Astrocyte (in vitro differentiated cells and primary cell): ENCODE measurements at regions not wholly inside any gene's neighbourhood (a gene's known extent, or its start where the extent isn't known, plus 50 kb on each side); places are given as distances from the start of the nearest gene placed in this dataset.

ENCODE experiments used
- DNase-seq: peaks from one replicate; pipeline ENCODE4 v3.0.0-alpha.2; 2010; ENCODE audit warnings: low read depth
- FAIRE-seq: peaks from 2 replicates; lab custom pipeline; 2011; peaks lifted over from hg19 to GRCh38; lab: Jason Lieb, UNC
- H2AFZ ChIP-seq: 2 replicates; pipeline ENCODE4 v1.6.0; 2012; ENCODE audit warnings: low read depth, low read length, inconsistent platforms
- H3K27ac ChIP-seq: 2 replicates; pipeline ENCODE4 v1.5.1; 2011; ENCODE audit warnings: low read depth, low read length, inconsistent platforms
- H3K27me3 ChIP-seq: 2 replicates; pipeline ENCODE4 v1.6.0; 2011; ENCODE audit warnings: low read length, inconsistent platforms; ENCODE audit not compliant: insufficient read depth
- H3K36me3 ChIP-seq: 2 replicates; pipeline ENCODE4 v1.5.1; 2011; ENCODE audit warnings: low read length, inconsistent platforms; ENCODE audit not compliant: insufficient read depth
- H3K4me1 ChIP-seq: 2 replicates; pipeline ENCODE4 v1.5.1; 2011; ENCODE audit warnings: low read length, inconsistent platforms; ENCODE audit not compliant: insufficient read depth
- H3K4me2 ChIP-seq: 2 replicates; pipeline ENCODE4 v1.6.0; 2012; ENCODE audit warnings: low read length, inconsistent platforms
- H3K4me3 ChIP-seq: 2 replicates; pipeline ENCODE4 v1.5.1; 2011; ENCODE audit warnings: low read depth, mild to moderate bottlenecking, low read length, inconsistent platforms; ENCODE audit not compliant: insufficient read depth
- H3K79me2 ChIP-seq: 2 replicates; pipeline ENCODE4 v1.6.0; 2012; ENCODE audit warnings: mild to moderate bottlenecking, low read length, inconsistent platforms; ENCODE audit not compliant: insufficient read depth
- H3K9ac ChIP-seq: 2 replicates; pipeline ENCODE4 v1.6.0; 2012; ENCODE audit warnings: mild to moderate bottlenecking, low read length, inconsistent platforms
- H3K9me3 ChIP-seq: 2 replicates; pipeline ENCODE4 v1.5.1; 2012; ENCODE audit warnings: low read depth, mild to moderate bottlenecking, low read length, inconsistent platforms; ENCODE audit not compliant: insufficient read depth
- H4K20me1 ChIP-seq: 2 replicates; pipeline ENCODE4 v1.6.0; 2012; ENCODE audit warnings: low read length, inconsistent platforms; ENCODE audit not compliant: insufficient read depth
- H3K27ac Mint-ChIP-seq: one replicate; pipeline ENCODE4 v1.8.0; 2021; ENCODE audit warnings: mild to moderate bottlenecking, mixed read lengths; ENCODE audit not compliant: unreplicated experiment
- H3K27me3 Mint-ChIP-seq: one replicate; pipeline ENCODE4 v1.8.0; 2021; ENCODE audit warnings: low read depth, mixed read lengths; ENCODE audit not compliant: unreplicated experiment
- H3K36me3 Mint-ChIP-seq: one replicate; pipeline ENCODE4 v1.8.0; 2021; ENCODE audit warnings: low read depth, mixed read lengths; ENCODE audit not compliant: unreplicated experiment
- H3K4me1 Mint-ChIP-seq: one replicate; pipeline ENCODE4 v1.8.0; 2021; ENCODE audit warnings: low read depth, mixed read lengths; ENCODE audit not compliant: unreplicated experiment
- H3K4me3 Mint-ChIP-seq: one replicate; pipeline ENCODE4 v1.8.0; 2021; ENCODE audit warnings: mild to moderate bottlenecking, moderate library complexity, mixed read lengths; ENCODE audit not compliant: unreplicated experiment
- H3K9me3 Mint-ChIP-seq: one replicate; pipeline ENCODE4 v1.8.0; 2021; ENCODE audit warnings: mild to moderate bottlenecking, mixed read lengths; ENCODE audit not compliant: unreplicated experiment
- CTCF ChIP-seq: IDR thresholded peaks from 2 replicates; pipeline ENCODE4 v1.5.1; 2011; ENCODE audit warnings: low read depth, mild to moderate bottlenecking, inconsistent platforms, low read length, moderate library complexity; ENCODE audit not compliant: insufficient read depth
- EZH2 ChIP-seq: IDR thresholded peaks from 2 replicates; pipeline ENCODE4 v1.6.1; 2012; ENCODE audit warnings: mild to moderate bottlenecking, low read length, inconsistent platforms; ENCODE audit not compliant: insufficient read depth

DNA sequence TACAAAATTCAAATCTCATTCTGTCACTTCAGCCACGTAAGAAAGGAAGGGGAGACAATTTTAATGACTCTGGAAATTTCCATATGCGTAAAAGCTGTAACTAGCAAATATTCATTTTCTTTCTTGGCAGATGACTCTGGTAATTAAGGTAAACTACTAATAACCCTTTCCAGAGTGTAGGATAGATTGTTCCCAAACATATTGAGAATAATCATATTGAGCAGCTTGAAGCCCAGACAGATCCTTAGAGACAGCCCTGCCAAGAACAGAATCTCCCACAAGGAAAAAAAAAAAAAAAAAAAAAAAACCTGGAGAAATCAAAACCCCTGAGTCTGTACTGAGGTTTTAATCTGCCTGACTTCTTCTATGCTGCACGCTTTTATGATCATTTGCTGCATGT is 163.6 kb upstream of the TMPO start:
- peak overlapping the region; percentile 91 for H3K27ac ChIP-seq
- H3K9ac ChIP-seq = peak overlapping the region; percentile 32

GRCh38 chr12:98352218-98352811 is 163.1 kb upstream of the TMPO start:
- no peak for TF ChIP-seq EZH2
- no peak for TF ChIP-seq CTCF
- H3K4me2 ChIP-seq = peak overlapping the region; percentile 78
- Mint-ChIP-seq H3K27me3 (no peaks in the 10 kb centered on the region), H3K9me3 (no peaks in the 10 kb centered on the region), H3K36me3 (no peaks in the 10 kb centered on the region), H3K27ac (peak overlapping the region; percentile 100), H3K4me3 (peak overlapping the region; percentile 21), H3K4me1 (peaks cover 37% of the 10 kb centered on the region)
- FAIRE-seq (peak; percentile 90), DNase-seq (peak; percentile 98)
- no peaks in the 10 kb centered on the region for H3K36me3 ChIP-seq
- no peaks in the 10 kb centered on the region for H3K27me3 ChIP-seq
- peak overlapping the region; percentile 91 for H3K27ac ChIP-seq
- peak overlapping the region; percentile 62 for H3K9ac ChIP-seq
- H3K4me3 ChIP-seq = peak overlapping the region; percentile 8
- no peaks in the 10 kb centered on the region for H3K79me2 ChIP-seq
- no peaks in the 10 kb centered on the region for H4K20me1 ChIP-seq
- H3K4me1 ChIP-seq = peaks cover 34% of the 10 kb centered on the region
- no peak overlapping the region for H2AFZ ChIP-seq
- H3K9me3 ChIP-seq = no peaks in the 10 kb centered on the region

More for the DNA sequence above, 163.6 kb upstream of the TMPO start:
- H3K27me3 Mint-ChIP-seq = no peaks in the 10 kb centered on the region
- Histone ChIP-seq H3K4me2 (peak overlapping the region; percentile 78), H3K79me2 (no peaks in the 10 kb centered on the region), H3K36me3 (no peaks in the 10 kb centered on the region), H3K27me3 (no peaks in the 10 kb centered on the region), H3K9me3 (no peaks in the 10 kb centered on the region), H3K4me3 (no peak overlapping the region), H2AFZ (no peak overlapping the region), H4K20me1 (no peaks in the 10 kb centered on the region), H3K4me1 (peaks cover 34% of the 10 kb centered on the region)
- TF ChIP-seq CTCF = no peak
- no peak for TF ChIP-seq EZH2
- H3K4me3 Mint-ChIP-seq = no peak overlapping the region
- no peaks in the 10 kb centered on the region for H3K9me3 Mint-ChIP-seq
- DNase-seq = no peak
- peak overlapping the region; percentile 100 for H3K27ac Mint-ChIP-seq
- H3K4me1 Mint-ChIP-seq = peaks cover 37% of the 10 kb centered on the region
- FAIRE-seq = no peak
- no peaks in the 10 kb centered on the region for H3K36me3 Mint-ChIP-seq

DNA sequence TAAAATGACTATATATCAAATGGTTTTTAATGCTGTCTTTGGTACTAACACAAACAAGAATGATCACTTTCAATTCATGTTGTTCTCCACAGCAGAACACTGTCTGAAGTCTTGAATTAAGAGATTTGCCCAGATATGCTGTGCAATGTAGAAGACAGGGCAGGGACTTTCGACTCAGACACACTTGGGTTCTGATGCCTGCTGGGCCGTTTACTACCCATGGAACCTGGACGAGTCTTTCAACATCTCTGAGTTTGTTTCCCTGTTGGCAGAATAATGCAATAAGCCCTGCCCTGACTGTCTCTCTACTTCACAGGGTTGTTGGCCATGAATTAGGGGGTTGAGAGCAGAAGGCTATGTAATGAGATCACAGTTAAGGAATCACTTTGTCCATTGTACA is 162.6 kb upstream of the TMPO start:
- Histone ChIP-seq H3K9ac (peak overlapping the region; percentile 62), H4K20me1 (no peaks in the 10 kb centered on the region), H3K27me3 (no peaks in the 10 kb centered on the region), H3K36me3 (no peaks in the 10 kb centered on the region), H3K27ac (peak overlapping the region; percentile 91), H3K9me3 (no peaks in the 10 kb centered on the region), H3K4me3 (peak overlapping the region; percentile 8), H3K79me2 (no peaks in the 10 kb centered on the region), H3K4me1 (peaks cover 34% of the 10 kb centered on the region), H3K4me2 (peak overlapping the region; percentile 78), H2AFZ (peak overlapping the region; percentile 21)
- no peaks in the 10 kb centered on the region for H3K27me3 Mint-ChIP-seq
- no peaks in the 10 kb centered on the region for H3K36me3 Mint-ChIP-seq
- H3K4me3 Mint-ChIP-seq = peak overlapping the region; percentile 42
- H3K27ac Mint-ChIP-seq = peak overlapping the region; percentile 100
- TF ChIP-seq EZH2 (no peak), CTCF (no peak)
- H3K9me3 Mint-ChIP-seq = no peaks in the 10 kb centered on the region
- H3K4me1 Mint-ChIP-seq = peaks cover 37% of the 10 kb centered on the region
- FAIRE-seq (no peak), DNase-seq (peak; percentile 51)
